A549 (cell line): ENCODE measurements at regions not wholly inside any gene's neighbourhood (a gene's known extent, or its start where the extent isn't known, plus 50 kb on each side); places are given as distances from the start of the nearest gene placed in this dataset.

Experiments
- CHD4 ChIP-seq: fragments of 200-600 bp; sonication (generic); IDR thresholded peaks from 2 replicates; pipeline ENCODE4 v1.6.1; 2016; ENCODE audit warnings: antibody characterized with exemption, mild to moderate bottlenecking, borderline replicate concordance
- PHF8 ChIP-seq: fragments of 200-600 bp; sonication (generic); IDR thresholded peaks from 2 replicates; pipeline ENCODE4 v1.6.1; 2016; ENCODE audit warnings: low read depth, mild to moderate bottlenecking, antibody characterized with exemption, moderate library complexity, borderline replicate concordance
- RAD21 ChIP-seq, 2 experiments: fragments of >200 bp in 1 of 2; sonication (Bioruptor Twin) in 1 of 2; formaldehyde crosslinking in 1 of 2; IDR thresholded peaks in 1 of 2; conservative IDR thresholded peaks in 1 of 2; 2 replicates in 1 of 2; 3 replicates in 1 of 2; pipeline ENCODE4 v1.6.1; 2012 to 2018; ENCODE audit warnings: inconsistent platforms in 1 of 2
- TF ChIP-seq, protein P1 (sequence below): fragments of >200 bp; sonication (Bioruptor Twin); formaldehyde crosslinking; IDR thresholded peaks from 3 replicates; pipeline ENCODE4 v1.5.1; 2016

- TF ChIP-seq CHD4: no peak
- TF ChIP-seq PHF8: no peak
- TF ChIP-seq, protein P1, sequence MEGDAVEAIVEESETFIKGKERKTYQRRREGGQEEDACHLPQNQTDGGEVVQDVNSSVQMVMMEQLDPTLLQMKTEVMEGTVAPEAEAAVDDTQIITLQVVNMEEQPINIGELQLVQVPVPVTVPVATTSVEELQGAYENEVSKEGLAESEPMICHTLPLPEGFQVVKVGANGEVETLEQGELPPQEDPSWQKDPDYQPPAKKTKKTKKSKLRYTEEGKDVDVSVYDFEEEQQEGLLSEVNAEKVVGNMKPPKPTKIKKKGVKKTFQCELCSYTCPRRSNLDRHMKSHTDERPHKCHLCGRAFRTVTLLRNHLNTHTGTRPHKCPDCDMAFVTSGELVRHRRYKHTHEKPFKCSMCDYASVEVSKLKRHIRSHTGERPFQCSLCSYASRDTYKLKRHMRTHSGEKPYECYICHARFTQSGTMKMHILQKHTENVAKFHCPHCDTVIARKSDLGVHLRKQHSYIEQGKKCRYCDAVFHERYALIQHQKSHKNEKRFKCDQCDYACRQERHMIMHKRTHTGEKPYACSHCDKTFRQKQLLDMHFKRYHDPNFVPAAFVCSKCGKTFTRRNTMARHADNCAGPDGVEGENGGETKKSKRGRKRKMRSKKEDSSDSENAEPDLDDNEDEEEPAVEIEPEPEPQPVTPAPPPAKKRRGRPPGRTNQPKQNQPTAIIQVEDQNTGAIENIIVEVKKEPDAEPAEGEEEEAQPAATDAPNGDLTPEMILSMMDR: no peak
- no peak for TF ChIP-seq RAD21 (conservative IDR thresholded peaks at IDR 0.05 in 1 of 2, IDR thresholded peaks at IDR 0.05 in 1 of 2)
Measured at GRCh38 chr17:28249706-28250105, 69.3 kb upstream of the TMEM97 start.
